ENCODE measurements at regions not wholly inside any gene's neighbourhood (a gene's known extent, or its start where the extent isn't known, plus 50 kb on each side); places are given as distances from the start of the nearest gene placed in this dataset.

GRCh38 chr14:38145142-38145541 lies 62.6 kb upstream of the SSTR1 start:
- no peak for DNase-seq (ENCODE audit: low read depth in 2 of 2)

GRCh38 chr14:38150075-38150474 lies 57.6 kb upstream of the SSTR1 start:
- DNase-seq (ENCODE audit: low read depth in 2 of 2) = no peak

All from fibroblast of skin of left quadriceps (primary cell).